Smooth muscle cell (in vitro differentiated cells): ENCODE measurements at regions not wholly inside any gene's neighbourhood (a gene's known extent, or its start where the extent isn't known, plus 50 kb on each side); places are given as distances from the start of the nearest gene placed in this dataset.

ENCODE experiments used
- DNase-seq: peaks from one replicate; lab custom pipeline; 2025; ENCODE audit not compliant: unreplicated experiment; lab: John Stamatoyannopoulos, UW
- H2AFZ ChIP-seq: fragments of 200-600 bp; sonication (generic); 2 replicates; pipeline ENCODE4 v1.6.0; 2016; ENCODE audit warnings: antibody characterized with exemption, low read depth, mild to moderate bottlenecking
- H3F3A ChIP-seq: fragments of 200-600 bp; sonication (generic); 2 replicates; pipeline ENCODE4 v1.6.0; 2017; ENCODE audit warnings: antibody characterized with exemption, low read depth
- H3K27ac ChIP-seq: fragments of 200-600 bp; sonication (generic); 2 replicates; pipeline ENCODE4 v1.5.1; 2016; ENCODE audit warnings: low read depth, mild to moderate bottlenecking
- H3K27me3 ChIP-seq: fragments of 200-600 bp; sonication (generic); 2 replicates; pipeline ENCODE4 v1.6.1; 2016; ENCODE audit warnings: low read depth, mild to moderate bottlenecking
- H3K36me3 ChIP-seq: fragments of 200-600 bp; sonication (generic); 2 replicates; pipeline ENCODE4 v1.5.1; 2016; ENCODE audit warnings: low read depth
- H3K4me1 ChIP-seq: fragments of 200-600 bp; sonication (generic); 2 replicates; pipeline ENCODE4 v1.5.1; 2016; ENCODE audit warnings: low read depth
- H3K4me2 ChIP-seq: fragments of 200-600 bp; sonication (generic); 2 replicates; pipeline ENCODE4 v1.6.0; 2016; ENCODE audit warnings: mild to moderate bottlenecking
- H3K4me3 ChIP-seq: fragments of 200-600 bp; sonication (generic); 2 replicates; pipeline ENCODE4 v1.5.1; 2016; ENCODE audit warnings: mild to moderate bottlenecking
- H3K79me2 ChIP-seq: fragments of 200-600 bp; sonication (generic); 2 replicates; pipeline ENCODE4 v1.6.0; 2016; ENCODE audit warnings: low read depth, mild to moderate bottlenecking
- H3K9ac ChIP-seq: fragments of 200-600 bp; sonication (generic); 2 replicates; pipeline ENCODE4 v1.6.0; 2016; ENCODE audit warnings: low read depth
- H3K9me3 ChIP-seq: fragments of 200-600 bp; sonication (generic); replicated peaks from 2 replicates; pipeline ENCODE4 v1.5.1; 2016; ENCODE audit warnings: low read depth
- H4K20me1 ChIP-seq: fragments of 200-600 bp; sonication (generic); 2 replicates; pipeline ENCODE4 v1.6.0; 2016; ENCODE audit warnings: low read depth
- WGBS: methylation state at CpG from one replicate; pipeline ENCODE4 v1.1.7; 2016; ENCODE audit warnings: low lambda C conversion rate; 5-methylcytosine and 5-hydroxymethylcytosine counted together
- TF ChIP-seq, protein P1 (sequence below): fragments of 200-600 bp; sonication (generic); IDR thresholded peaks from 2 replicates; pipeline ENCODE4 v1.5.1; 2017; ENCODE audit warnings: borderline replicate concordance, mild to moderate bottlenecking, antibody characterized with exemption; ENCODE audit not compliant: insufficient read depth, poor library complexity, severe bottlenecking

DNA sequence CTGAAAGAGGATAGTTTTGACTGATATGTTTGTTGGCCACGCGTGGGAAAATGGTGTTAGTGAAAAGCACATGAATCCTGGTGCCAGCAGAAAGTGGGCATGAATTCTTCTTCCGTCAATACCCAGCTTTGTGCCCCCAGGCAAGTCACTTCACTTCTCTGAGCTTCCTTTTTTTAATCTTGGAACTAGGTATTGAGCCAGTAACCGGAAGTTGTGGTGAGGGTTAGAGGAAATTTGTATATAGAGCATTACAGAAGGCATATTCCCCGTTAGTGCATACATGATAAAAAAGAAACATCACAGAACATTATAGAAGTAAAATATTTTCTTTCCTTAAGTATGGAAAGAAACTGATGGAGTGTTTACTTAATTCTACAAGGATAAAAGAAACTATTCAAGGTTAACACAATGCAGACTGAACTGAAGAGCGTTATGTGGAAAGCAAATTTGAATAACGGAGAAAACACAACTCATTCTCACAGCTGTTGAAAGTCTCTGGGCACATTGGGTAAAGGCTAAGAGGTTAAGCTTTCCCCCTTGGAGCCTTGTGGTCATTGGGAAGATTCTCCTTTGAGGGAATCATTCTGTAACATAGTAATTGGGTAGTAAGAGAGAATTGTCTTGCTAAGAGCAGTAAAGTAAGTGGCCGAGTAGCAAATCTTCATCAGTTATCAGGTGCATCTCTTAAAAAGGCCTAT is 223.1 kb downstream of the BCAS1 start:
- no peak for DNase-seq
- Histone ChIP-seq H2AFZ (no peak overlapping the region), H3K36me3 (no peaks in the 10 kb centered on the region), H3K27me3 (no peaks in the 10 kb centered on the region), H3K4me3 (no peak overlapping the region), H4K20me1 (no peaks in the 10 kb centered on the region), H3K79me2 (no peaks in the 10 kb centered on the region), H3K27ac (no peak overlapping the region), H3K4me2 (no peak overlapping the region), H3K9ac (no peak overlapping the region), H3K9me3 (no peaks in the 10 kb centered on the region), H3K4me1 (peaks cover 17% of the 10 kb centered on the region), H3F3A (no peaks in the 10 kb centered on the region)
- WGBS = 92% methylated on average over 8 of the region's 8 CpGs
- TF ChIP-seq, protein P1, sequence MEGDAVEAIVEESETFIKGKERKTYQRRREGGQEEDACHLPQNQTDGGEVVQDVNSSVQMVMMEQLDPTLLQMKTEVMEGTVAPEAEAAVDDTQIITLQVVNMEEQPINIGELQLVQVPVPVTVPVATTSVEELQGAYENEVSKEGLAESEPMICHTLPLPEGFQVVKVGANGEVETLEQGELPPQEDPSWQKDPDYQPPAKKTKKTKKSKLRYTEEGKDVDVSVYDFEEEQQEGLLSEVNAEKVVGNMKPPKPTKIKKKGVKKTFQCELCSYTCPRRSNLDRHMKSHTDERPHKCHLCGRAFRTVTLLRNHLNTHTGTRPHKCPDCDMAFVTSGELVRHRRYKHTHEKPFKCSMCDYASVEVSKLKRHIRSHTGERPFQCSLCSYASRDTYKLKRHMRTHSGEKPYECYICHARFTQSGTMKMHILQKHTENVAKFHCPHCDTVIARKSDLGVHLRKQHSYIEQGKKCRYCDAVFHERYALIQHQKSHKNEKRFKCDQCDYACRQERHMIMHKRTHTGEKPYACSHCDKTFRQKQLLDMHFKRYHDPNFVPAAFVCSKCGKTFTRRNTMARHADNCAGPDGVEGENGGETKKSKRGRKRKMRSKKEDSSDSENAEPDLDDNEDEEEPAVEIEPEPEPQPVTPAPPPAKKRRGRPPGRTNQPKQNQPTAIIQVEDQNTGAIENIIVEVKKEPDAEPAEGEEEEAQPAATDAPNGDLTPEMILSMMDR = no peak

DNA sequence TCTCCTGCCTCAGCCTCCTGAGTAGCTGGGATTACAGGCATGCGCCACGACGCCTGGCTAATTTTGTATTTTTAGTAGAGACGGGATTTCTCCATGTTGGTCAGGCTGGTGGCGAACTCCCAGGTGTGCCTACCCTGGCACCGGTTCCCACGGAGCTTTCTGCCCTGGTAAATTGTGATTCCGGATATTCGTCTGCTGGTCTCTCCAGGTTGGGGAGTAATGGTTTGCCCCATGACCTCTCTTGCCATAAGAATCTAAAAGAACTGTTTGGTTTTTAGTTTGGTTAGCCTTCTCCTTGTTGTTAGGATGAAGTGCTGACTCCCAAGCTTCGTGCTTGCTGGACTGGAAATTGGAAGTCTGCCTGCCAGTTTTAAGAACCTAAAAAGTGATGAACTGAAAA is 223.8 kb downstream of the BCAS1 start:
- H4K20me1 ChIP-seq = no peaks in the 10 kb centered on the region
- 97% methylated on average over 10 of the region's 10 CpGs for WGBS
- no peak overlapping the region for H3K27ac ChIP-seq
- H2AFZ ChIP-seq = no peak overlapping the region
- H3K27me3 ChIP-seq = no peaks in the 10 kb centered on the region
- peaks cover 17% of the 10 kb centered on the region for H3K4me1 ChIP-seq
- no peaks in the 10 kb centered on the region for H3F3A ChIP-seq
- no peak overlapping the region for H3K9ac ChIP-seq
- H3K79me2 ChIP-seq = no peaks in the 10 kb centered on the region
- no peak for DNase-seq
- H3K9me3 ChIP-seq = no peaks in the 10 kb centered on the region
- TF ChIP-seq, protein P1 = no peak
- H3K4me3 ChIP-seq = no peak overlapping the region
- H3K4me2 ChIP-seq = no peak overlapping the region
- H3K36me3 ChIP-seq = no peaks in the 10 kb centered on the region

DNA sequence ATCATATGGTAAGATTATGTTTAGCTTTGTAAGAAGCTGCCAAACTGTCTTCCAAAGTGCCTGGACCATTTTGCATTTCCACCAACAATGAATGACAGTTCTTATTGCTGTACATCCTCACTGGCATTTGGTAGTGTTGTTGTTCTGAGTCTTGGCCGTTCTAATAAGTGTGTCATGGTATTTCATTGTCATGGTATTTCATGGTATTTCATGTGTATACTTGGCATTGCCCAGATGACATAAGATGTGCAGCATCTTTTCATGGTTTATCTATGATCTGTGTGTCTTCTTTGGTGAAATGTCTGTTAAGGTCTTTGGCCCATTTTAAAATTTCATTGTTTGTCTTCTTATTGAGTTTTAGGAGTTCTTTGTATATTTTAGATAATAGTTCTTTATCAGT is 224.4 kb downstream of the BCAS1 start:
- 91% methylated on average over 1 of the region's 1 CpG for WGBS
- no peak for DNase-seq
- Histone ChIP-seq H3K4me1 (peaks cover 17% of the 10 kb centered on the region), H3K9me3 (no peaks in the 10 kb centered on the region), H3K36me3 (no peaks in the 10 kb centered on the region), H4K20me1 (no peaks in the 10 kb centered on the region), H3K79me2 (no peaks in the 10 kb centered on the region), H3K27me3 (no peaks in the 10 kb centered on the region), H2AFZ (no peak overlapping the region), H3F3A (no peaks in the 10 kb centered on the region), H3K4me2 (no peak overlapping the region), H3K4me3 (no peak overlapping the region), H3K9ac (no peak overlapping the region), H3K27ac (no peak overlapping the region)
- TF ChIP-seq, protein P1 = no peak

DNA sequence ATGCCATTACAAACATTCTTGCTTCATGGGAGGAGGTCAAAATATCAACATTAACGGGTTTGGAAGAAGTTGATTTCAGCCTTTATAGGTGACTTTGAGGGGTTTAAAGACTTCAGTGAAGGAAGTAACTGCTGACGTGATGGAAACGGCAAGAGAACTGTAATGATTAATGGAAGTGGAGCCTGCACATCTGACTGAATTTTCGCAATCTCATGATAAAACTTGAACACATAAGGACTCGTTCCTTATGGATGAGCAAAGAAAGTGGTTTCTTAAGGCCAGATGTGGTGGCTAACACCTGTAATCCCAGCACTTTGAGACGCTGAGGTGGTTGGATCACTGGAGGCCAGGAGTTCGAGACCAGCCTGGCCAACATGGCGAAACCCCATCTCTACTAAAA is 226.1 kb downstream of the BCAS1 start:
- Histone ChIP-seq H2AFZ (no peak overlapping the region), H4K20me1 (no peaks in the 10 kb centered on the region), H3K27me3 (no peaks in the 10 kb centered on the region), H3F3A (no peaks in the 10 kb centered on the region), H3K79me2 (no peaks in the 10 kb centered on the region), H3K9me3 (no peaks in the 10 kb centered on the region), H3K27ac (no peak overlapping the region), H3K9ac (no peak overlapping the region), H3K4me1 (peaks cover 17% of the 10 kb centered on the region), H3K4me3 (no peak overlapping the region), H3K4me2 (no peak overlapping the region), H3K36me3 (no peaks in the 10 kb centered on the region)
- TF ChIP-seq, protein P1 = no peak
- no peak for DNase-seq
- WGBS = 85% methylated on average over 8 of the region's 8 CpGs
